ENCODE measurements at regions not wholly inside any gene's neighbourhood (a gene's known extent, or its start where the extent isn't known, plus 50 kb on each side); places are given as distances from the start of the nearest gene placed in this dataset.
"Not testable (repeated sequence)": the region's sequence is repeated elsewhere in the genome, so short reads cannot be mapped to it uniquely, and the experiment has no call there.

GRCh38 chr2:176424746-176425145 is 155.5 kb downstream of the MTX2 start:
- Histone ChIP-seq H3K4me1 (ENCODE audit: insufficient read depth) (no peaks in the 10 kb centered on the region), H3K9me2 (replicated peaks; ENCODE audit: insufficient read depth) (no peaks in the 10 kb centered on the region), H3K27me3 (no peaks in the 10 kb centered on the region), H4K20me1 (ENCODE audit: insufficient read depth, poor library complexity, severe bottlenecking) (no peaks in the 10 kb centered on the region), H3K79me2 (no peaks in the 10 kb centered on the region), H3K4me3 (no peak overlapping the region), H2AFZ (no peak overlapping the region), H3K27ac (no peak overlapping the region), H3K9me3 (ENCODE audit: low read depth) (no peaks in the 10 kb centered on the region), H3K4me2 (peak overlapping the region; percentile 21), H3K36me3 (replicated peaks; ENCODE audit: insufficient read depth, low read depth) (no peaks in the 10 kb centered on the region)
- peak; percentile 1 for DNase-seq (ENCODE audit: low spot score)
- WGBS (ENCODE audit: low lambda C conversion rate, missing lambda C conversion rate) = 8% methylated on average over 2 of the region's 2 CpGs
- TF ChIP-seq EZH2 (IDR thresholded peaks at IDR 0.05; ENCODE audit: borderline replicate concordance) (no peak), CTCF (IDR thresholded peaks at IDR 0.05; ENCODE audit: poor library complexity) (no peak), EZH2phosphoT487 (IDR thresholded peaks at IDR 0.05; ENCODE audit: low read depth, severe bottlenecking, unreplicated experiment) (no peak)

GRCh38 chr2:176427549-176427948 is 158.3 kb downstream of the MTX2 start:
- H3K27ac ChIP-seq = no peak overlapping the region
- no peak for DNase-seq (ENCODE audit: low spot score)
- H4K20me1 ChIP-seq (ENCODE audit: insufficient read depth, poor library complexity, severe bottlenecking) = no peaks in the 10 kb centered on the region
- no peaks in the 10 kb centered on the region for H3K79me2 ChIP-seq
- no peaks in the 10 kb centered on the region for H3K9me2 ChIP-seq (replicated peaks; ENCODE audit: insufficient read depth)
- H3K4me2 ChIP-seq = no peak overlapping the region
- 85% methylated on average over 2 of the region's 2 CpGs for WGBS (ENCODE audit: low lambda C conversion rate, missing lambda C conversion rate)
- no peak for TF ChIP-seq CTCF (IDR thresholded peaks at IDR 0.05; ENCODE audit: poor library complexity)
- no peak for TF ChIP-seq EZH2 (IDR thresholded peaks at IDR 0.05; ENCODE audit: borderline replicate concordance)
- no peak for TF ChIP-seq EZH2phosphoT487 (IDR thresholded peaks at IDR 0.05; ENCODE audit: low read depth, severe bottlenecking, unreplicated experiment)
- no peak overlapping the region for H2AFZ ChIP-seq
- H3K4me1 ChIP-seq (ENCODE audit: insufficient read depth) = no peaks in the 10 kb centered on the region
- H3K36me3 ChIP-seq (replicated peaks; ENCODE audit: insufficient read depth, low read depth) = no peaks in the 10 kb centered on the region
- no peak overlapping the region for H3K4me3 ChIP-seq
- H3K27me3 ChIP-seq = no peaks in the 10 kb centered on the region
- H3K9me3 ChIP-seq (ENCODE audit: low read depth) = no peaks in the 10 kb centered on the region

DNA sequence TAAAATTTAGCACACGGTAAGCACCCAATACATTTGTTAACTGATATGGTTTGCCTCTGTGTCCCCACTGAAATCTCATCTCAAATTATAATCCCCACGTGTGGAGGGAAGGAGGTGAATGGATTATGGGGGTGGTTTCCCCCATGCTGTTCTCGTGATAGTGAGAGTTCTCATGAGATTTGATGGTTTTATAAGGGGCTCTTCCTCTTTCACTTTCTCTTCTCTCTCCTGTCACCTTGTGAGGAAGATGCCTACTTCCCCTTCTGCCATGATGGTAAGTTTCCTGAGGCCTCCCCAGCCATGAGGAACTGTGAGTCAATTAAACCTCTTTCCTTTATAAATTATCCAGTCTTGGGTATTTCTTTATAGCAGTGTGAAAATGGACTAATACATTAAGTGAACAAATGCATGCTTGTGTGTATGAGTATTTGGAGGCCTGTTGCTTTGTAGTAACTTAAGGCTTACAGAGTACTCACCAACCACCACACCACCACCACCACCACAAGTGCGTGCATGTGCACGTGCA is 159.8 kb downstream of the MTX2 start:
- H2AFZ ChIP-seq; H3K27me3 ChIP-seq; DNase-seq (ENCODE audit: low spot score); H3K9me3 ChIP-seq (ENCODE audit: low read depth); H3K36me3 ChIP-seq (replicated peaks; ENCODE audit: insufficient read depth, low read depth); H3K4me2 ChIP-seq; H3K27ac ChIP-seq; H3K79me2 ChIP-seq; H3K9me2 ChIP-seq (replicated peaks; ENCODE audit: insufficient read depth); H3K4me3 ChIP-seq; H3K4me1 ChIP-seq (ENCODE audit: insufficient read depth); H4K20me1 ChIP-seq (ENCODE audit: insufficient read depth, poor library complexity, severe bottlenecking): not testable (repeated sequence)
- WGBS (ENCODE audit: low lambda C conversion rate, missing lambda C conversion rate) = 76% methylated on average over 5 of the region's 5 CpGs

GRCh38 chr2:176432434-176432833 is 163.2 kb downstream of the MTX2 start:
- no peaks in the 10 kb centered on the region for H3K9me3 ChIP-seq (ENCODE audit: low read depth)
- no peaks in the 10 kb centered on the region for H3K4me1 ChIP-seq (ENCODE audit: insufficient read depth)
- no peaks in the 10 kb centered on the region for H4K20me1 ChIP-seq (ENCODE audit: insufficient read depth, poor library complexity, severe bottlenecking)
- TF ChIP-seq CTCF (IDR thresholded peaks at IDR 0.05; ENCODE audit: poor library complexity) = no peak
- TF ChIP-seq EZH2 (IDR thresholded peaks at IDR 0.05; ENCODE audit: borderline replicate concordance) = no peak
- no peak for TF ChIP-seq EZH2phosphoT487 (IDR thresholded peaks at IDR 0.05; ENCODE audit: low read depth, severe bottlenecking, unreplicated experiment)
- no peaks in the 10 kb centered on the region for H3K79me2 ChIP-seq
- no peaks in the 10 kb centered on the region for H3K9me2 ChIP-seq (replicated peaks; ENCODE audit: insufficient read depth)
- 75% methylated on average over 2 of the region's 2 CpGs for WGBS (ENCODE audit: low lambda C conversion rate, missing lambda C conversion rate)
- no peak for DNase-seq (ENCODE audit: low spot score)
- H2AFZ ChIP-seq = no peak overlapping the region
- no peak overlapping the region for H3K27ac ChIP-seq
- no peaks in the 10 kb centered on the region for H3K36me3 ChIP-seq (replicated peaks; ENCODE audit: insufficient read depth, low read depth)
- no peak overlapping the region for H3K4me2 ChIP-seq
- no peaks in the 10 kb centered on the region for H3K27me3 ChIP-seq
- H3K4me3 ChIP-seq = no peak overlapping the region
